Tibial artery (tissue), 4 donors: ENCODE measurements at regions not wholly inside any gene's neighbourhood (a gene's known extent, or its start where the extent isn't known, plus 50 kb on each side); places are given as distances from the start of the nearest gene placed in this dataset.
A peak's percentile ranks its signal among the peaks of the same experiment; 100 is the strongest.

Source experiments
- DNase-seq, 2 donors: peaks; one replicate each; pipeline ENCODE4 v3.0.0-alpha.2; 2019
- H3K27ac ChIP-seq, 2 donors: fragments of 200-600 bp; sonication (generic) in 1 of 2; 1 replicate in 1 of 2; 2 replicates in 1 of 2; pipeline ENCODE4 v1.5.1; 2018 to 2019; ENCODE audit warnings: mild to moderate bottlenecking in 1 of 2
- H3K27me3 ChIP-seq, 2 donors: fragments of 200-600 bp; sonication (generic) in 1 of 2; one replicate each; pipeline versions ENCODE4 v1.5.1 to v1.6.0; 2016 to 2019
- H3K36me3 ChIP-seq, 3 donors: fragments of 200-600 bp; sonication (generic) in 2 of 3; one replicate each; pipeline ENCODE4 v1.5.1; 2016 to 2019; ENCODE audit warnings: mild to moderate bottlenecking in 2 of 3
- H3K4me1 ChIP-seq, 4 donors: fragments of 200-600 bp; sonication (generic) in 2 of 4; 1 replicate in 3 of 4; 2 replicates in 1 of 4; pipeline ENCODE4 v1.5.1; 2016 to 2019
- H3K4me3 ChIP-seq, 2 donors: fragments of 200-600 bp; sonication (generic) in 1 of 2; 1 replicate in 1 of 2; 2 replicates in 1 of 2; pipeline ENCODE4 v1.5.1; 2018 to 2019; ENCODE audit warnings: mild to moderate bottlenecking in 2 of 2
- H3K9me3 ChIP-seq, 3 donors: fragments of 200-600 bp; sonication (generic) in 1 of 3; one replicate each; pipeline ENCODE4 v1.5.1; 2016 to 2019
- intact Hi-C: fragments of 100-400 bp; cut with DNase I; formaldehyde crosslinking; loops from one replicate; pipeline ENCODE4 v1.15.0; 2023; ENCODE audit warnings: low total_unique reads
- TF ChIP-seq, protein P1 (sequence below), 2 experiments: fragments of 200-600 bp in 1 of 2; fragments of 450-650 bp in 1 of 2; IDR thresholded peaks; one replicate each; pipeline ENCODE4 v1.5.1; 2017 to 2019; ENCODE audit warnings: antibody characterized with exemption in 2 of 2, mild to moderate bottlenecking in 1 of 2, moderate library complexity in 1 of 2

DNA sequence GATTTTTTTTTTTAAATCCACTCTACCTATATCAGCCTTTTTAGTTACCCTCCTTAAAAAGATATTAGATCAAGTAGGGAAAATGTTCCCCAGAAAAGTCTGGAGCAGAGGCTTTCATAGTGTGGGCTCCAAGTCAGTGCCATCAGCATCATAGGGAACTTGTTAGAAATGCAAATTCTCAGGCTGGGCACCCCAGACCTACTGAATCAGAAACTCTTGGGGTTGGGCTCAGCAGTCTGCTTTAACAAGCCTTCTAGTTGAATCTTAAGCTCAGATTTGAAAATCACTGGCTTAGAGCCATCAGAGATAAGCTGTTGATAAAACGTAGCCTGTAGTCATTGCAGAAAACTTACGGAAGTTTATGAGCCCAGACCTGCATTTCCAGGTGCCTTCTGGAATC, 140.1 kb downstream of the TMEM38B start:
- H3K27ac ChIP-seq, result no peak overlapping the region
- intact Hi-C loops, result no loop called here

DNA sequence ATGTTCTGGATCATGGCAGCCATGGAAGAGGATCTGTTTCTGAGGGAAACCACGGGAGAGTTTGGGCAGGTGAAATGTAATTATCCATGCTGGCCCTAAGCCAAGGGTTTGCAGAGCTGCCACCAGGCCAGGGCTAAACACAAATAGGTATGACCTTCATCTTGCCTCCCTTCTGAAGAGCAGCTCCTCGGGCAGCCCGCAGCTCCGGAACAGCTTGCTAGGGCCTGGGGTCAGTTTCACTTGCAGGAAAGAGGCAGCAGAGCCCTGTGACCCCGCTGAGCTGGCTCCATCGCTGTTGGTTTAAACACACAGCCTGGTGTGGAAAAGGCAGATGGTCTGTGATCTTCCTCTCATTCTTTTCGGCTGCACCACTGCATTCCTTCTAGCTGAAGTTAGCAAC, 141.4 kb downstream of the TMEM38B start:
- no peaks in the 10 kb centered on the region for H3K9me3 ChIP-seq
- H3K4me3 ChIP-seq, result no peak overlapping the region
- DNase-seq, result no peak
- H3K36me3 ChIP-seq, result no peaks in the 10 kb centered on the region
- no peaks in the 10 kb centered on the region for H3K4me1 ChIP-seq
- H3K27me3 ChIP-seq, result no peaks in the 10 kb centered on the region
- intact Hi-C loops, result no loop called here
- H3K27ac ChIP-seq, result no peak overlapping the region
- TF ChIP-seq, protein P1, sequence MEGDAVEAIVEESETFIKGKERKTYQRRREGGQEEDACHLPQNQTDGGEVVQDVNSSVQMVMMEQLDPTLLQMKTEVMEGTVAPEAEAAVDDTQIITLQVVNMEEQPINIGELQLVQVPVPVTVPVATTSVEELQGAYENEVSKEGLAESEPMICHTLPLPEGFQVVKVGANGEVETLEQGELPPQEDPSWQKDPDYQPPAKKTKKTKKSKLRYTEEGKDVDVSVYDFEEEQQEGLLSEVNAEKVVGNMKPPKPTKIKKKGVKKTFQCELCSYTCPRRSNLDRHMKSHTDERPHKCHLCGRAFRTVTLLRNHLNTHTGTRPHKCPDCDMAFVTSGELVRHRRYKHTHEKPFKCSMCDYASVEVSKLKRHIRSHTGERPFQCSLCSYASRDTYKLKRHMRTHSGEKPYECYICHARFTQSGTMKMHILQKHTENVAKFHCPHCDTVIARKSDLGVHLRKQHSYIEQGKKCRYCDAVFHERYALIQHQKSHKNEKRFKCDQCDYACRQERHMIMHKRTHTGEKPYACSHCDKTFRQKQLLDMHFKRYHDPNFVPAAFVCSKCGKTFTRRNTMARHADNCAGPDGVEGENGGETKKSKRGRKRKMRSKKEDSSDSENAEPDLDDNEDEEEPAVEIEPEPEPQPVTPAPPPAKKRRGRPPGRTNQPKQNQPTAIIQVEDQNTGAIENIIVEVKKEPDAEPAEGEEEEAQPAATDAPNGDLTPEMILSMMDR (IDR thresholded peaks at IDR 0.05), result no peak

More for the DNA sequence above, 140.1 kb downstream of the TMEM38B start:
- TF ChIP-seq, protein P1 (IDR thresholded peaks at IDR 0.05), result no peak
- Histone ChIP-seq H3K27me3 (no peaks in the 10 kb centered on the region), H3K36me3 (no peaks in the 10 kb centered on the region), H3K4me3 (no peak overlapping the region), H3K4me1 (no peaks in the 10 kb centered on the region), H3K9me3 (no peaks in the 10 kb centered on the region)
- DNase-seq, result no peak

DNA sequence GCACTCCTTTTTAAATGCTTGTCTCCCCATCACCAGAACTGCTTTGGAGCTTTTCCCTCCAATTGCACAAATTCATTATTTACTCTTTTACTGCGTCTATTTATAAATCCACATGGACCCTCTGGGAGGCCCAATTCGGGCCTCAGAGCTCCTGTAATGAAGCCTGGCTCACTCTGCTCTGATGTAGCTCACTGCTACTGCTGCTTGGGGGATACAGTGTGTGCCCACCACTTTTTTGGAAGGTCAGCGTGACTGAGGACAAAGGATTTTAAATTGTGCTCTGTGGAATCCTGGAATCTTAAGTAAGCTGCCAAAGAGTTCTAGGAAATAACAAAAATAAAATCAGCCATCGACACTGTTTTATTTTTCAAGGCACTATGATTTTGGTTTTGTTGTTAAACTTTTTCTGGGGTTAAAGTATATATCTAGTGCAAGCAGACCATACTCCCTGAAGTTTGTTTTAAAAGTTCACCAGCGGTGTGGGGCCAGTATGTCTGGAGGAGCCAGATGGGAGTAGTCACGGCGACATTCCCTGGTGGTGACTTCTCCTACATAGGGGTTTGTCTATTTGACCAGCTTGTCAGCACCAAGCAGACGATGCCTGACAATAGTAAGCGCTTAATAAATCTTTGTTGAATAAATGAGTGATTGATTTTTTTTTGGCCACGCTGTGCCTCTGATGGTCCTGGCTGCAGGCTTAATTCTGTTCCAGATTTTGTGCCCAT, 142.8 kb downstream of the TMEM38B start:
- TF ChIP-seq, protein P1 (IDR thresholded peaks at IDR 0.05), result no peak
- Histone ChIP-seq H3K27me3 (no peaks in the 10 kb centered on the region), H3K27ac (no peak overlapping the region), H3K36me3 (no peaks in the 10 kb centered on the region), H3K9me3 (peaks cover 0 to 5% (median 4%) of the 10 kb centered on the region in 3 donors), H3K4me3 (no peak overlapping the region), H3K4me1 (no peaks in the 10 kb centered on the region)
- DNase-seq, result no peak
- intact Hi-C loops, result no loop called here

GRCh38 chr9:105841562-105841961, 147.2 kb downstream of the TMEM38B start:
- no peaks in the 10 kb centered on the region for H3K36me3 ChIP-seq
- H3K4me1 ChIP-seq, result no peaks in the 10 kb centered on the region
- H3K9me3 ChIP-seq, result peaks cover 0 to 8% (median 5%) of the 10 kb centered on the region in 3 donors
- no peak overlapping the region for H3K27ac ChIP-seq
- no peaks in the 10 kb centered on the region for H3K27me3 ChIP-seq
- TF ChIP-seq, protein P1 (IDR thresholded peaks at IDR 0.05), result no peak
- no peak overlapping the region for H3K4me3 ChIP-seq
- intact Hi-C loops, result no loop called here
- no peak for DNase-seq

GRCh38 chr9:105842023-105842644, 147.8 kb downstream of the TMEM38B start:
- Histone ChIP-seq H3K4me3 (no peak overlapping the region), H3K9me3 (peaks cover 0 to 8% (median 5%) of the 10 kb centered on the region in 3 donors), H3K27me3 (no peaks in the 10 kb centered on the region), H3K27ac (no peak overlapping the region), H3K36me3 (no peaks in the 10 kb centered on the region), H3K4me1 (no peaks in the 10 kb centered on the region)
- intact Hi-C loops, result no loop called here
- DNase-seq, result no peak
- TF ChIP-seq, protein P1 (IDR thresholded peaks at IDR 0.05), result peak; percentile 31 to 35
